ENCODE measurements at regions not wholly inside any gene's neighbourhood (a gene's known extent, or its start where the extent isn't known, plus 50 kb on each side); places are given as distances from the start of the nearest gene placed in this dataset.

- no peak overlapping the region for H3K4me3 ChIP-seq
- WGBS, 4 donors, result 72 to 82% (median 79%) methylated on average over 3 of the region's 3 CpGs
- intact Hi-C loops (cut with DNase I), result no loop called here
- H3K4me1 ChIP-seq (replicated peaks in 1 of 2), result no peaks in the 10 kb centered on the region
- H3K9me3 ChIP-seq (replicated peaks in 1 of 3), result no peaks in the 10 kb centered on the region
- TF ChIP-seq, protein P1, sequence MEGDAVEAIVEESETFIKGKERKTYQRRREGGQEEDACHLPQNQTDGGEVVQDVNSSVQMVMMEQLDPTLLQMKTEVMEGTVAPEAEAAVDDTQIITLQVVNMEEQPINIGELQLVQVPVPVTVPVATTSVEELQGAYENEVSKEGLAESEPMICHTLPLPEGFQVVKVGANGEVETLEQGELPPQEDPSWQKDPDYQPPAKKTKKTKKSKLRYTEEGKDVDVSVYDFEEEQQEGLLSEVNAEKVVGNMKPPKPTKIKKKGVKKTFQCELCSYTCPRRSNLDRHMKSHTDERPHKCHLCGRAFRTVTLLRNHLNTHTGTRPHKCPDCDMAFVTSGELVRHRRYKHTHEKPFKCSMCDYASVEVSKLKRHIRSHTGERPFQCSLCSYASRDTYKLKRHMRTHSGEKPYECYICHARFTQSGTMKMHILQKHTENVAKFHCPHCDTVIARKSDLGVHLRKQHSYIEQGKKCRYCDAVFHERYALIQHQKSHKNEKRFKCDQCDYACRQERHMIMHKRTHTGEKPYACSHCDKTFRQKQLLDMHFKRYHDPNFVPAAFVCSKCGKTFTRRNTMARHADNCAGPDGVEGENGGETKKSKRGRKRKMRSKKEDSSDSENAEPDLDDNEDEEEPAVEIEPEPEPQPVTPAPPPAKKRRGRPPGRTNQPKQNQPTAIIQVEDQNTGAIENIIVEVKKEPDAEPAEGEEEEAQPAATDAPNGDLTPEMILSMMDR (IDR thresholded peaks at IDR 0.05), result no peak
- no peak for TF ChIP-seq POLR2A (IDR thresholded peaks at IDR 0.05)
- no peak overlapping the region for H3K27ac ChIP-seq
- H3K36me3 ChIP-seq (replicated peaks in 1 of 2), result no peaks in the 10 kb centered on the region
- DNase-seq, result no peak
- no peaks in the 10 kb centered on the region for H3K27me3 ChIP-seq
These were observed 60.7 kb upstream of the GZMB start for GRCh38 chr14:24694680-24695079.

DNA sequence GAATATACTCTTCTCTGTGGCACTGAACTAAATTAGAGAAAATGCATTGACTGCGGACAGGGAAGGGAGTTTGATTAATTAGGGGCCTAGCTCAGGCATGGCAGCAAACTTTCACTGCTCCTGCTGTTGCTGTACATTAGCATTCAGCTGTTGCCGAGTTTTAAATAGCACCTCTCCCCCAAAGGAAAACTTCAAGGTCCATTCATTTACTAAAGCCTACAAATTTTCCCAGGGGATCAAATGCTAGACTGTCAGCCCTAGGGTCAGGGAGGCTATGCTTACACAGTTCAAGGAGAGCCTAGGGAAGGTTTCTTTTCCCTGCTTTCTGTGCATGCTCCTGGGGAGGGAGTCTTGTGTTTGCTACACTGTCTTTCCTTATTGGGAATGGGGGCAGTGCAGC, 60.0 kb upstream of the GZMB start:
- WGBS, 4 donors, result 43 to 65% (median 54%) methylated on average over 2 of the region's 2 CpGs
- H3K4me1 ChIP-seq (replicated peaks in 1 of 2), result no peaks in the 10 kb centered on the region
- DNase-seq, result no peak

GRCh38 chr14:24693353-24693737, 59.4 kb upstream of the GZMB start:
- no peak overlapping the region for H3K4me3 ChIP-seq
- no peaks in the 10 kb centered on the region for H3K9me3 ChIP-seq (replicated peaks in 1 of 3)
- no peak overlapping the region for H3K27ac ChIP-seq
- no peaks in the 10 kb centered on the region for H3K27me3 ChIP-seq
- intact Hi-C loops (cut with DNase I), result no loop called here
- H3K4me1 ChIP-seq (replicated peaks in 1 of 2), result no peaks in the 10 kb centered on the region
- DNase-seq, result no peak
- WGBS, 4 donors, result 58 to 80% (median 72%) methylated on average over 3 of the region's 3 CpGs
- H3K36me3 ChIP-seq (replicated peaks in 1 of 2), result no peaks in the 10 kb centered on the region
- TF ChIP-seq, protein P1 (IDR thresholded peaks at IDR 0.05), result no peak
- no peak for TF ChIP-seq POLR2A (IDR thresholded peaks at IDR 0.05)

More for the DNA sequence above, 60.0 kb upstream of the GZMB start:
- no peak overlapping the region for H3K4me3 ChIP-seq
- intact Hi-C loops (cut with DNase I), result no loop called here
- H3K36me3 ChIP-seq (replicated peaks in 1 of 2), result no peaks in the 10 kb centered on the region
- TF ChIP-seq, protein P1 (IDR thresholded peaks at IDR 0.05), result no peak
- TF ChIP-seq POLR2A (IDR thresholded peaks at IDR 0.05), result no peak
- H3K9me3 ChIP-seq (replicated peaks in 1 of 3), result no peaks in the 10 kb centered on the region
- no peak overlapping the region for H3K27ac ChIP-seq
- no peaks in the 10 kb centered on the region for H3K27me3 ChIP-seq

DNA sequence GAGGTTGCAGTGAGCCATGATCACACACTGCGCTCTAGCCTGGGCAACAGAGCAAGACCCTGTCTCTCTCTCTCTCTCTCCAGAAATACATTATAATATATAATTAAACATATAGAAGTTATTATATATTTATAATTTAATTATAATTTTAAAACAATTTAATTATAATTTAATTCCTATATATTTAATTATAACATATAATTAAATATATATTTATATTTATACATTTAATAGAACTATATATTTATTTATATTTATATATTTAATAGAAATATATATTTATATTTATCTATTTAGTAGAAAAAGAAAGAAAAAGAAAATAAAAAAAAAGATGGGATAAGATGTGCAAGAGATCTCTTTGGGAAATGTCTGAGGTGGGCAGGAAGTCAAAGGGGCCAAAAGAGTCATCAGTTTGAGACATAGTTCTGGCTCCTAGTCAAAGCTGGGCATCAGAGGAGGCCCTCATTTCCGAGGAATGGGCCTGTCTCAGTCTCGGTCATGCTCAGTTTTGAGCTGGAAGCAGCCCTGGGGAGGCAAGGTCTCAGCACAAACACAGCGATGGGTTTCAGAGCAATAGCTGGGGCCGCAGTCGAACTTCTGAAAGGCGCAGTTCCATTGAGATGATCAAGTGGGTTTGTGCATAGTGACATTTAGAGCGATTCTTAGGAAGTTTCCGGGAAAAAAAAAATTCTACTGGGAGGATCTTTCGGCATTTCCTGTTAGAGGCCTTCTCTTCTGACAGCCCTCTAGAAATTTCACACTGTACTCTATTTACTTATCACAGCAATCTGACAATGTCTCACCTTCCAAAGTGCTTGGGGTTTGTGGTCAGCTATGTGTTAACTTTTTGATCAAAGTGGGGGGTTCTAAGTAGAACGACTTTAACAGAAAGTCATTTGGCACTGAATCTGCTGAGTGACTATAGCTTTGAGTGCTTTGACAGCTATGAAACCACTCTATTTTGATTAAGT, 58.7 kb upstream of the GZMB start:
- H3K4me1 ChIP-seq (replicated peaks in 1 of 2), result no peaks in the 10 kb centered on the region
- no peaks in the 10 kb centered on the region for H3K9me3 ChIP-seq (replicated peaks in 1 of 3)
- WGBS, 4 donors, result 67 to 80% (median 71%) methylated on average over 11 of the region's 11 CpGs
- intact Hi-C loops (cut with DNase I), result no loop called here
- H3K27me3 ChIP-seq, result no peaks in the 10 kb centered on the region
- no peak for TF ChIP-seq POLR2A (IDR thresholded peaks at IDR 0.05)
- TF ChIP-seq, protein P1 (IDR thresholded peaks at IDR 0.05), result no peak
- DNase-seq, result no peak
- no peaks in the 10 kb centered on the region for H3K36me3 ChIP-seq (replicated peaks in 1 of 2)
- no peak overlapping the region for H3K27ac ChIP-seq
- no peak overlapping the region for H3K4me3 ChIP-seq
